DOHH2 (cell line): ENCODE measurements at regions not wholly inside any gene's neighbourhood (a gene's known extent, or its start where the extent isn't known, plus 50 kb on each side); places are given as distances from the start of the nearest gene placed in this dataset.

Experiments used
- H3F3A ChIP-seq: fragments of 200-600 bp; sonication (generic), shearing (Covaris generic); 2 replicates; pipeline ENCODE4 v1.6.0; 2016; ENCODE audit warnings: antibody characterized with exemption, mild to moderate bottlenecking; ENCODE audit not compliant: control insufficient read depth, insufficient read depth
- H3K27ac ChIP-seq: fragments of 200-600 bp; sonication (generic); 2 replicates; pipeline ENCODE4 v1.5.1; 2014; ENCODE audit warnings: low read depth, mild to moderate bottlenecking, low read length, moderate library complexity
- H3K27me3 ChIP-seq: fragments of 200-600 bp; sonication (generic); 2 replicates; pipeline ENCODE4 v1.6.1; 2014; ENCODE audit warnings: mild to moderate bottlenecking, low read length, mixed read lengths; ENCODE audit not compliant: control insufficient read depth
- H3K36me3 ChIP-seq: fragments of 200-600 bp; sonication (generic); 2 replicates; pipeline ENCODE4 v1.6.1; 2014; ENCODE audit warnings: mild to moderate bottlenecking, low read length, moderate library complexity, mixed read lengths; ENCODE audit not compliant: control insufficient read depth
- H3K4me1 ChIP-seq: fragments of 200-600 bp; sonication (generic); 2 replicates; pipeline ENCODE4 v1.6.1; 2014; ENCODE audit warnings: mild to moderate bottlenecking, low read length, mixed read lengths; ENCODE audit not compliant: control insufficient read depth
- H3K4me2 ChIP-seq: fragments of 200-600 bp; sonication (generic); 2 replicates; pipeline ENCODE4 v1.6.0; 2014; ENCODE audit warnings: mild to moderate bottlenecking, low read length, moderate library complexity
- H3K4me3 ChIP-seq: fragments of 200-600 bp; sonication (generic); 2 replicates; pipeline ENCODE4 v1.5.1; 2014; ENCODE audit warnings: mild to moderate bottlenecking, low read length, mixed read lengths
- H3K79me2 ChIP-seq: fragments of 200-600 bp; sonication (generic); 2 replicates; pipeline ENCODE4 v1.6.1; 2014; ENCODE audit warnings: mild to moderate bottlenecking, low read length, mixed read lengths; ENCODE audit not compliant: control insufficient read depth
- H3K9me2 ChIP-seq: fragments of 200-600 bp; sonication (generic); replicated peaks from 2 replicates; pipeline ENCODE4 v1.6.1; 2014; ENCODE audit warnings: mild to moderate bottlenecking, low read length, mixed read lengths; ENCODE audit not compliant: control insufficient read depth
- H3K9me3 ChIP-seq: fragments of 200-600 bp; sonication (generic); 2 replicates; pipeline ENCODE4 v1.6.1; 2014; ENCODE audit warnings: antibody characterized with exemption, low read length, mixed read lengths; ENCODE audit not compliant: control insufficient read depth, insufficient read depth
- H4K20me1 ChIP-seq: fragments of 200-600 bp; sonication (generic); 2 replicates; pipeline ENCODE4 v1.6.0; 2014; ENCODE audit warnings: low read depth, mild to moderate bottlenecking, antibody characterized with exemption, low read length, moderate library complexity; ENCODE audit not compliant: control insufficient read depth, insufficient read depth
- CTCF ChIP-seq: fragments of 200-600 bp; sonication (generic); IDR thresholded peaks from one replicate; pipeline ENCODE4 v1.5.1; 2014; ENCODE audit warnings: antibody characterized with exemption, mild to moderate bottlenecking, low read depth, low read length; ENCODE audit not compliant: poor library complexity, severe bottlenecking
- EZH2phosphoT487 ChIP-seq: fragments of 200-600 bp; sonication (generic); IDR thresholded peaks from 2 replicates; pipeline ENCODE4 v1.6.1; 2017; ENCODE audit warnings: borderline replicate concordance, mild to moderate bottlenecking, antibody characterized with exemption, low read length, moderate library complexity, mixed read lengths

- H3K9me2 ChIP-seq: no peaks in the 10 kb centered on the region
- no peak overlapping the region for H3K4me3 ChIP-seq
- H3K79me2 ChIP-seq: no peaks in the 10 kb centered on the region
- H3K4me2 ChIP-seq: no peak overlapping the region
- H3K36me3 ChIP-seq: no peaks in the 10 kb centered on the region
- H3K9me3 ChIP-seq: no peaks in the 10 kb centered on the region
- no peak for TF ChIP-seq EZH2phosphoT487
- no peak for TF ChIP-seq CTCF
- H3K4me1 ChIP-seq: peaks cover 6% of the 10 kb centered on the region; the same call in 1 of the 2 replicates
- no peaks in the 10 kb centered on the region for H3F3A ChIP-seq
- no peaks in the 10 kb centered on the region for H4K20me1 ChIP-seq
- H3K27me3 ChIP-seq: no peaks in the 10 kb centered on the region
- no peak overlapping the region for H3K27ac ChIP-seq
These were observed 143.9 kb upstream of the TBL1X start for GRCh38 chrX:9320940-9321339.

GRCh38 chrX:9324676-9325075, 140.2 kb upstream of the TBL1X start:
- H3K4me2 ChIP-seq: no peak overlapping the region
- H3K27ac ChIP-seq: no peak overlapping the region
- H3K9me3 ChIP-seq: no peaks in the 10 kb centered on the region
- no peak overlapping the region for H3K4me3 ChIP-seq
- H3F3A ChIP-seq: no peaks in the 10 kb centered on the region
- H3K9me2 ChIP-seq: no peaks in the 10 kb centered on the region
- no peaks in the 10 kb centered on the region for H3K36me3 ChIP-seq
- no peaks in the 10 kb centered on the region for H4K20me1 ChIP-seq
- no peaks in the 10 kb centered on the region for H3K4me1 ChIP-seq
- H3K79me2 ChIP-seq: no peaks in the 10 kb centered on the region
- TF ChIP-seq EZH2phosphoT487: no peak
- TF ChIP-seq CTCF: no peak
- no peaks in the 10 kb centered on the region for H3K27me3 ChIP-seq

GRCh38 chrX:9326369-9326768, 138.5 kb upstream of the TBL1X start:
- no peaks in the 10 kb centered on the region for H3K9me3 ChIP-seq
- no peaks in the 10 kb centered on the region for H3K27me3 ChIP-seq
- no peak overlapping the region for H3K4me2 ChIP-seq
- H3K9me2 ChIP-seq: no peaks in the 10 kb centered on the region
- H3K4me1 ChIP-seq: no peaks in the 10 kb centered on the region
- no peaks in the 10 kb centered on the region for H3K36me3 ChIP-seq
- H3K79me2 ChIP-seq: no peaks in the 10 kb centered on the region
- TF ChIP-seq CTCF (no peak), EZH2phosphoT487 (no peak)
- no peaks in the 10 kb centered on the region for H3F3A ChIP-seq
- no peaks in the 10 kb centered on the region for H4K20me1 ChIP-seq
- no peak overlapping the region for H3K27ac ChIP-seq
- H3K4me3 ChIP-seq: no peak overlapping the region
